ENCODE measurements at regions not wholly inside any gene's neighbourhood (a gene's known extent, or its start where the extent isn't known, plus 50 kb on each side); places are given as distances from the start of the nearest gene placed in this dataset. TPM values are rescaled to one million over a fixed set of nuclear protein-coding genes. Genes with fewer than 3 reads are reported as not detected.

Small RNAs in the stretch of these regions (small RNA-seq; reads per million reads assigned to genes)
- not detected for gene RF00271 (ENCODE audit: low replicate concordance)
